WTC11 (cell line): ENCODE measurements at regions not wholly inside any gene's neighbourhood (a gene's known extent, or its start where the extent isn't known, plus 50 kb on each side); places are given as distances from the start of the nearest gene placed in this dataset.

Source experiments
- ATAC-seq: fragments of 200-7000 bp; cut with Tn5 transposase; 2 replicates; pipeline ENCODE4 v1.10.0; 2021; ENCODE audit warnings: mild to moderate bottlenecking, moderate library complexity
- CTCF ChIA-PET: fragments of 300-600 bp; sonication (Branson Sonifier 250); formaldehyde crosslinking; loops from one replicate; lab custom pipeline; 2021; ENCODE audit warnings: antibody characterized with exemption; lab: Charles Lee
- POLR2A ChIA-PET: fragments of 350-600 bp; sonication (Branson Sonifier 250); formaldehyde crosslinking; loops from one replicate; lab custom pipeline; 2021; ENCODE audit warnings: antibody characterized with exemption; lab: Charles Lee
- DNase-seq: peaks from one replicate; pipeline ENCODE4 v3.0.0; 2021; ENCODE audit warnings: low spot score
- H3K27ac Mint-ChIP-seq: 2 replicates; pipeline ENCODE4 v1.8.0; 2021; ENCODE audit warnings: mixed read lengths
- H3K27me3 Mint-ChIP-seq: 2 replicates; pipeline ENCODE4 v1.8.0; 2021; ENCODE audit warnings: low read depth, mild to moderate bottlenecking, moderate library complexity, mixed read lengths
- H3K36me3 Mint-ChIP-seq: 2 replicates; pipeline ENCODE4 v1.8.0; 2021; ENCODE audit warnings: mixed read lengths
- H3K4me1 Mint-ChIP-seq: 2 replicates; pipeline ENCODE4 v1.8.0; 2022; ENCODE audit warnings: mixed read lengths
- H3K4me3 Mint-ChIP-seq: 2 replicates; pipeline ENCODE4 v1.8.0; 2021; ENCODE audit warnings: mild to moderate bottlenecking, moderate library complexity, mixed read lengths
- H3K9me3 Mint-ChIP-seq: 2 replicates; pipeline ENCODE4 v1.8.0; 2021; ENCODE audit warnings: mixed read lengths
- CREM ChIP-seq: sonication (generic); formaldehyde crosslinking; IDR thresholded peaks from 2 replicates; pipeline ENCODE4 v1.8.1; 2022; ENCODE audit warnings: mild to moderate bottlenecking, missing genetic modification reagents, moderate library complexity
- ELF4 ChIP-seq: sonication (generic); formaldehyde crosslinking; IDR thresholded peaks from 2 replicates; pipeline ENCODE4 v1.8.1; 2022; ENCODE audit warnings: low read depth, mild to moderate bottlenecking, moderate library complexity, missing genetic modification reagents
- EMX1 ChIP-seq: fragments of 250-450 bp; sonication (Bioruptor Pico); IDR thresholded peaks from 2 replicates; pipeline ENCODE4 v1.8.0; 2021; ENCODE audit warnings: mild to moderate bottlenecking
- ETV6 ChIP-seq: sonication (generic); formaldehyde crosslinking; IDR thresholded peaks from 2 replicates; pipeline ENCODE4 v1.8.1; 2022; ENCODE audit warnings: mild to moderate bottlenecking, missing genetic modification reagents
- GABPB1 ChIP-seq: sonication (generic); formaldehyde crosslinking; IDR thresholded peaks from 2 replicates; pipeline ENCODE4 v1.8.1; 2023; ENCODE audit warnings: mild to moderate bottlenecking, missing genetic modification reagents
- HMGA2 ChIP-seq: fragments of 250-450 bp; sonication (Bioruptor Pico); IDR thresholded peaks from 2 replicates; pipeline ENCODE4 v1.4.0; 2021; ENCODE audit warnings: mild to moderate bottlenecking, moderate library complexity
- IRF2 ChIP-seq: sonication (generic); formaldehyde crosslinking; IDR thresholded peaks from 2 replicates; pipeline ENCODE4 v1.8.0; 2022; ENCODE audit warnings: low read depth, missing genetic modification reagents, borderline replicate concordance
- JAZF1 ChIP-seq: fragments of 250-450 bp; sonication (Bioruptor Pico); IDR thresholded peaks from 2 replicates; pipeline ENCODE4 v1.9.0; 2021; ENCODE audit warnings: moderate library complexity, mild to moderate bottlenecking, inconsistent platforms
- MXD4 ChIP-seq: fragments of 250-450 bp; sonication (Bioruptor Pico); IDR thresholded peaks from 2 replicates; pipeline ENCODE4 v1.8.0; 2021; ENCODE audit warnings: mild to moderate bottlenecking, moderate library complexity, borderline replicate concordance
- NR2C2 ChIP-seq: sonication (generic); formaldehyde crosslinking; IDR thresholded peaks from 2 replicates; pipeline ENCODE4 v1.8.0; 2022; ENCODE audit warnings: mild to moderate bottlenecking, missing genetic modification reagents
- NR3C1 ChIP-seq: sonication (generic); formaldehyde crosslinking; conservative IDR thresholded peaks from 2 replicates; pipeline ENCODE4 v1.8.1; 2023; ENCODE audit warnings: low read depth, mild to moderate bottlenecking, missing genetic modification reagents
- OVOL2 ChIP-seq: fragments of 250-450 bp; sonication (Bioruptor Pico); IDR thresholded peaks from 2 replicates; pipeline ENCODE4 v1.9.0; 2021; ENCODE audit warnings: mild to moderate bottlenecking, borderline replicate concordance
- PRRX2 ChIP-seq: fragments of 250-450 bp; sonication (Bioruptor Pico); IDR thresholded peaks from 2 replicates; pipeline ENCODE4 v1.8.0; 2021; ENCODE audit warnings: mild to moderate bottlenecking
- SOX15 ChIP-seq: fragments of 250-450 bp; sonication (Bioruptor Pico); IDR thresholded peaks from 2 replicates; pipeline ENCODE4 v1.9.0; 2021; ENCODE audit warnings: mild to moderate bottlenecking
- TEAD1 ChIP-seq: sonication (generic); formaldehyde crosslinking; IDR thresholded peaks from 2 replicates; pipeline ENCODE4 v1.8.0; 2022; ENCODE audit warnings: mild to moderate bottlenecking, missing genetic modification reagents
- TP53 ChIP-seq: sonication (generic); formaldehyde crosslinking; IDR thresholded peaks from 2 replicates; pipeline ENCODE4 v1.8.1; 2023; ENCODE audit warnings: mild to moderate bottlenecking, missing genetic modification reagents
- ZBTB21 ChIP-seq: sonication (generic); formaldehyde crosslinking; IDR thresholded peaks from 2 replicates; pipeline ENCODE4 v1.8.1; 2023; ENCODE audit warnings: mild to moderate bottlenecking, missing genetic modification reagents, borderline replicate concordance
- ZNF121 ChIP-seq: sonication (generic); formaldehyde crosslinking; IDR thresholded peaks from 2 replicates; pipeline ENCODE4 v1.8.0; 2023; ENCODE audit warnings: missing genetic modification reagents
- ZNF219 ChIP-seq: sonication (generic); formaldehyde crosslinking; IDR thresholded peaks from 2 replicates; pipeline ENCODE4 v1.8.0; 2023; ENCODE audit warnings: missing genetic modification reagents, mild to moderate bottlenecking, borderline replicate concordance
- ZNF232 ChIP-seq: sonication (generic); formaldehyde crosslinking; IDR thresholded peaks from 2 replicates; pipeline ENCODE4 v1.8.0; 2022; ENCODE audit warnings: mild to moderate bottlenecking, missing genetic modification reagents
- TF ChIP-seq, protein P1 (sequence below): fragments of 250-450 bp; sonication (Bioruptor Pico); IDR thresholded peaks from 2 replicates; pipeline ENCODE4 v1.9.0; 2021; ENCODE audit warnings: moderate library complexity, mild to moderate bottlenecking, inconsistent platforms, borderline replicate concordance
- TF ChIP-seq, protein P2 (sequence below): sonication (generic); formaldehyde crosslinking; IDR thresholded peaks from 2 replicates; pipeline ENCODE4 v1.8.1; 2023; ENCODE audit warnings: mild to moderate bottlenecking, missing genetic modification reagents, moderate library complexity
- TF ChIP-seq, protein P3 (sequence below): sonication (generic); formaldehyde crosslinking; IDR thresholded peaks from 2 replicates; pipeline ENCODE4 v1.8.0; 2022; ENCODE audit warnings: missing genetic modification reagents
- TF ChIP-seq, protein P4 (sequence below): fragments of 250-450 bp; sonication (Bioruptor Pico); conservative IDR thresholded peaks from 2 replicates; pipeline ENCODE4 v1.9.0; 2021; ENCODE audit warnings: mild to moderate bottlenecking

DNA sequence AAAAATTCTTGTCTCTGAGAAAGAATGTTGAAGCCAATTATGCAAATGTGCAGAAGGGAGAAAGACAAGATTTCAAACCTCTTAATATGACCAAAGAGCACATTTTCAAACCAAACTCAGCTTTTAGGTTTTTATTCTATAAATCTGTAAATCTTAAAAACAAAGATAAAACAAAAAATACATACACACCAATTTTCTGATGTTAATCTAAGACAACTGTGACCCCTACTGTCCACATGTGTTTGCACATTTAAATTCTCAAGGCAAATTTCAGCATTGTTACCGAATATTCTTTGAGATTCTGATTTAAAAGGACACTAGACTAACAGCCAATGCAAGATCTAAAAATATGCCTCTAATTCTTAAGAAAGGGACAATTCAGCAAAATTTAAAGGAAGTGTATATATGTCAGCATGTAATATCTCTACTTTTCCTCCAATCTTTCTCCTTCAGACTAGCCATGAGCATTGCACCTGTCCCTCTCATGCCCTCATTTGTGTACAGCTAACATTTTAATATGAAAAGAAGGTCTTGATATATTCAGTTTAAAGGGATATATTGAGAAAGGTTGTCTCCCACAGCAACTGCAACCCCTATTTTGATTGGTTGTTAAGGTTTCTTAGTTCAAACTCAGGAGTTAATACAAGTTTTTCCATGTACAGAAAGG, 417.9 kb downstream of the IPMK start:
- H3K4me3 Mint-ChIP-seq, result no peak overlapping the region
- CTCF ChIA-PET, result interaction anchor here (1.0 kb wide), 1 partner anchor 193 kb away, joined by 3 read pairs; no protein-coding TSS in a partner anchor
- no peaks in the 10 kb centered on the region for H3K9me3 Mint-ChIP-seq
- H3K36me3 Mint-ChIP-seq, result no peaks in the 10 kb centered on the region
- no peak overlapping the region for H3K27ac Mint-ChIP-seq
- H3K27me3 Mint-ChIP-seq, result no peaks in the 10 kb centered on the region
- DNase-seq (no peak), ATAC-seq (no peak)
- POLR2A ChIA-PET, result no interaction called here
- TF ChIP-seq NR3C1 (CRISPR knock-in tag) (no peak), OVOL2 (CRISPR knock-in tag) (no peak), TEAD1 (CRISPR knock-in tag) (no peak), JAZF1 (CRISPR knock-in tag) (no peak), IRF2 (CRISPR knock-in tag) (no peak), EMX1 (CRISPR knock-in tag) (no peak), NR2C2 (CRISPR knock-in tag) (no peak), SOX15 (CRISPR knock-in tag) (no peak), ZNF121 (CRISPR knock-in tag) (no peak), CREM (CRISPR knock-in tag) (no peak)
- TF ChIP-seq, protein P1, sequence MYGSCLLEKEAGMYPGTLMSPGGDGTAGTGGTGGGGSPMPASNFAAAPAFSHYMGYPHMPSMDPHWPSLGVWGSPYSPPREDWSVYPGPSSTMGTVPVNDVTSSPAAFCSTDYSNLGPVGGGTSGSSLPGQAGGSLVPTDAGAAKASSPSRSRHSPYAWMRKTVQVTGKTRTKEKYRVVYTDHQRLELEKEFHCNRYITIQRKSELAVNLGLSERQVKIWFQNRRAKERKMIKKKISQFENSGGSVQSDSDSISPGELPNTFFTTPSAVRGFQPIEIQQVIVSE (CRISPR knock-in tag), result no peak
- H3K4me1 Mint-ChIP-seq, result peaks cover 23% of the 10 kb centered on the region

DNA sequence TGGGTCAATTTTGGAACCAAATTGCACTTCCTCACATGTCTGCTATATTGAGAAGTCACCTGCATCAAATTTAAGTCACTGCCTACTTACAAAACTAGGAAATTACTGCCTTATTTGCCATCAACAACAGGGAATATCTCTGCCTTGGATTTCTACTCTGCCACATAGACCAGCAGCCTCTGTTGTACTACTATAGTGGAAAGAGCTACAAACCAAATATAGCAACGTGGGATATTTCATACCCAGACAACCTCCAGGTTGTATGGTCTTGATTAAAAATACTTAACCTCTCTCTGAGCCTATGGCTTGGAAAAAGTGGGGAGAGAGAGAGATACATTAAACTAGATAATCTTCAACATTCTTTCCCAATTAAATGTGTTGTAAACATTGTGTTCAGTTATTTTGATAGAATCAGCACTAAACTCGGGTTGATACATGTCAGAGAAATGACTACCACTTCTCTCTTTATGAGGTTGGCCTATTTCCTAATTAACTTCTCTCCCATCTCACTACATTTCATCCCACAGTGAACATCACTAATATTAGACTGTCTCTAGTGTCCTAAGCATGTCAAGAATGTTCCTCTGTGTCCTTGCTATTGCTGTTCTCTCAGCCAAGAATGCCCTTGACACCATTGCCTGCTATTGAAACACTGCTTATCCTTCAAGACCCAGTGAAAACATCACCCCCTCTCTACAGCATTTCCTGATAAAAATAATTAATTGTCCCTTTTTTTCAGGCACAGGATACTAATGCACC, 421.2 kb downstream of the IPMK start:
- no peak for DNase-seq
- H3K4me1 Mint-ChIP-seq, result peaks cover 21% of the 10 kb centered on the region
- POLR2A ChIA-PET, result no interaction called here
- no peak overlapping the region for H3K27ac Mint-ChIP-seq
- peaks cover 7% of the 10 kb centered on the region; the same call in 1 of the 2 replicates for H3K36me3 Mint-ChIP-seq
- CTCF ChIA-PET, result interaction anchor here (1.2 to 1.3 kb wide), 2 partner anchors 189 to 306 kb away, joined by 3 to 5 read pairs; no protein-coding TSS in a partner anchor
- TF ChIP-seq GABPB1, result no peak
- no peak for TF ChIP-seq HMGA2 (CRISPR knock-in tag)
- no peak for TF ChIP-seq ZNF219 (CRISPR knock-in tag)
- TF ChIP-seq, protein P1 (CRISPR knock-in tag), result no peak
- TF ChIP-seq, all 79 proteins: peak for 0
- peaks cover 6% of the 10 kb centered on the region for H3K9me3 Mint-ChIP-seq
- no peaks in the 10 kb centered on the region for H3K27me3 Mint-ChIP-seq
- ATAC-seq, result no peak
- no peak overlapping the region for H3K4me3 Mint-ChIP-seq

DNA sequence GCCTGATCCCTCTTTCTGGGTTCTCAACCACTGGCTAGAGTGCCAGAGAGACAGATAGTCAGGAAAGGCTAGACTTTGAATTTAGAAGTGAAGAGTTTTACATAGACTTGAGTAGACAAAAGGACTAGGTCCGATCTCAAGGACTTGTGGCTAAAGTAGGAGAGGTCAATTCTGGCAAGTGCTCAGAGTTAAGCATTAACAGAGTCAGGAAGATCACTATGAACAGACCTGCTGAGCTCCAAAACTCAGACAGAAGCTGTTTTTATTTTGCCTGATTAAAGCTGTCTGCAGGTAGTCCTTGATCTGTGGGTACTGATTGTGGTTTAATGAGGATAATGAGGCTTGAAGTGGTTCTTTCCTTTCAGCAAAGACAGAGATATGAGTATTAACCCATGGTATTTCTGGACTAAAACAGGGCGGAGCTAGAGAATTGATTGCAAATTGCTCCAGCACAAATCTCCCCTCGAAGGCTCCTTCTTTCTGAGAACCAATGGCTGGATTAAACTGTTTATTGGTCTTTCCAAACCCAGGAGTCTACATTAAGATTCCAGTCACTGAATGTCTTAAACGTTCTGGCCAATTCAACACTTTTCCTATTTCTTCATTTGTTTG, 423.2 kb downstream of the IPMK start:
- no peak overlapping the region for H3K4me3 Mint-ChIP-seq
- ATAC-seq, result no peak
- ChIA-PET POLR2A (interaction anchor here (1.0 kb wide), 1 partner anchor 26 kb away, joined by 3 read pairs; no protein-coding TSS in a partner anchor), CTCF (no interaction called here)
- H3K9me3 Mint-ChIP-seq, result peaks cover 26% of the 10 kb centered on the region
- peaks cover 19% of the 10 kb centered on the region for H3K36me3 Mint-ChIP-seq
- H3K4me1 Mint-ChIP-seq, result peaks cover 15% of the 10 kb centered on the region
- no peak for DNase-seq
- H3K27ac Mint-ChIP-seq, result no peak overlapping the region
- no peaks in the 10 kb centered on the region for H3K27me3 Mint-ChIP-seq
- TF ChIP-seq ETV6 (CRISPR knock-in tag), result no peak
- no peak for TF ChIP-seq TP53
- no peak for TF ChIP-seq ZBTB21 (CRISPR knock-in tag)
- TF ChIP-seq, protein P2, sequence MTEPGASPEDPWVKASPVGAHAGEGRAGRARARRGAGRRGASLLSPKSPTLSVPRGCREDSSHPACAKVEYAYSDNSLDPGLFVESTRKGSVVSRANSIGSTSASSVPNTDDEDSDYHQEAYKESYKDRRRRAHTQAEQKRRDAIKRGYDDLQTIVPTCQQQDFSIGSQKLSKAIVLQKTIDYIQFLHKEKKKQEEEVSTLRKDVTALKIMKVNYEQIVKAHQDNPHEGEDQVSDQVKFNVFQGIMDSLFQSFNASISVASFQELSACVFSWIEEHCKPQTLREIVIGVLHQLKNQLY (CRISPR knock-in tag), result no peak
- no peak for TF ChIP-seq ZNF219 (CRISPR knock-in tag)
- TF ChIP-seq, protein P3, sequence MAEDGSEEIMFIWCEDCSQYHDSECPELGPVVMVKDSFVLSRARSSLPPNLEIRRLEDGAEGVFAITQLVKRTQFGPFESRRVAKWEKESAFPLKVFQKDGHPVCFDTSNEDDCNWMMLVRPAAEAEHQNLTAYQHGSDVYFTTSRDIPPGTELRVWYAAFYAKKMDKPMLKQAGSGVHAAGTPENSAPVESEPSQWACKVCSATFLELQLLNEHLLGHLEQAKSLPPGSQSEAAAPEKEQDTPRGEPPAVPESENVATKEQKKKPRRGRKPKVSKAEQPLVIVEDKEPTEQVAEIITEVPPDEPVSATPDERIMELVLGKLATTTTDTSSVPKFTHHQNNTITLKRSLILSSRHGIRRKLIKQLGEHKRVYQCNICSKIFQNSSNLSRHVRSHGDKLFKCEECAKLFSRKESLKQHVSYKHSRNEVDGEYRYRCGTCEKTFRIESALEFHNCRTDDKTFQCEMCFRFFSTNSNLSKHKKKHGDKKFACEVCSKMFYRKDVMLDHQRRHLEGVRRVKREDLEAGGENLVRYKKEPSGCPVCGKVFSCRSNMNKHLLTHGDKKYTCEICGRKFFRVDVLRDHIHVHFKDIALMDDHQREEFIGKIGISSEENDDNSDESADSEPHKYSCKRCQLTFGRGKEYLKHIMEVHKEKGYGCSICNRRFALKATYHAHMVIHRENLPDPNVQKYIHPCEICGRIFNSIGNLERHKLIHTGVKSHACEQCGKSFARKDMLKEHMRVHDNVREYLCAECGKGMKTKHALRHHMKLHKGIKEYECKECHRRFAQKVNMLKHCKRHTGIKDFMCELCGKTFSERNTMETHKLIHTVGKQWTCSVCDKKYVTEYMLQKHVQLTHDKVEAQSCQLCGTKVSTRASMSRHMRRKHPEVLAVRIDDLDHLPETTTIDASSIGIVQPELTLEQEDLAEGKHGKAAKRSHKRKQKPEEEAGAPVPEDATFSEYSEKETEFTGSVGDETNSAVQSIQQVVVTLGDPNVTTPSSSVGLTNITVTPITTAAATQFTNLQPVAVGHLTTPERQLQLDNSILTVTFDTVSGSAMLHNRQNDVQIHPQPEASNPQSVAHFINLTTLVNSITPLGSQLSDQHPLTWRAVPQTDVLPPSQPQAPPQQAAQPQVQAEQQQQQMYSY (CRISPR knock-in tag), result no peak
- TF ChIP-seq PRRX2, result no peak
- TF ChIP-seq ZNF232 (CRISPR knock-in tag), result no peak
- TF ChIP-seq MXD4 (CRISPR knock-in tag), result no peak
- TF ChIP-seq, protein P4, sequence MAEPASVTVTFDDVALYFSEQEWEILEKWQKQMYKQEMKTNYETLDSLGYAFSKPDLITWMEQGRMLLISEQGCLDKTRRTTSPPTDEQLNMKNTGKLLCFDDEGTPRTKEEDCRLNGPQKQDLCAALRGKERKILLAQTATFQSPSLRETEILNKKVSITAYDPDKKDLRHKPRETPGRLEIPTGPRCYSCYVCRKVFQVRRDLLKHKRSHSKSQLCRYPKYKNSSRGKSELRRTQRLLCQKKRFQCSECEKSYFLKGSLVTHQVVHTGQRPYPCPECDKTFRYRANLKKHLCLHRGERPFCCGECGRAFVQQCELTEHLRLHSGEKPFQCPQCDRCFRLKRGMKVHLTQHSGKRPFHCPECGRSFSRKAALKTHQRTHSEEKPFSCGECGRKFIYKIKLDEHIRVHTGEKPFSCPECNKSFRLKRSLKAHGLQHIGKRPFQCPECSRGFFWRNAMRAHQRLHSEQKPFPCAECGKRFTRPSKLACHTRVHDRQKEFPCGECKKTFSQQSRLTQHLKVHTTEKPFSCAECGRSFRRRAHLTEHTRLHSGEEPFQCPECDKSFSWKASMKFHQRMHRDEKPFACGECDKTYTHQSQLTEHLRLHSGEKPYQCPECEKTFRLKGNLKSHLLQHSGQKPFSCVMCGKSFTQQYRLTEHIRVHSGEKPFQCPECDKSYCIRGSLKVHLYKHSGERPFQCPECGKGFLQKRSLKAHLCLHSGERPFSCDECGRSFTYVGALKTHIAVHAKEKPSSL, result no peak
- no peak for TF ChIP-seq ELF4 (CRISPR knock-in tag)
